ENCODE measurements at regions not wholly inside any gene's neighbourhood (a gene's known extent, or its start where the extent isn't known, plus 50 kb on each side); places are given as distances from the start of the nearest gene placed in this dataset.
"Not testable (repeated sequence)": the region's sequence is repeated elsewhere in the genome, so short reads cannot be mapped to it uniquely, and the experiment has no call there.

DNA sequence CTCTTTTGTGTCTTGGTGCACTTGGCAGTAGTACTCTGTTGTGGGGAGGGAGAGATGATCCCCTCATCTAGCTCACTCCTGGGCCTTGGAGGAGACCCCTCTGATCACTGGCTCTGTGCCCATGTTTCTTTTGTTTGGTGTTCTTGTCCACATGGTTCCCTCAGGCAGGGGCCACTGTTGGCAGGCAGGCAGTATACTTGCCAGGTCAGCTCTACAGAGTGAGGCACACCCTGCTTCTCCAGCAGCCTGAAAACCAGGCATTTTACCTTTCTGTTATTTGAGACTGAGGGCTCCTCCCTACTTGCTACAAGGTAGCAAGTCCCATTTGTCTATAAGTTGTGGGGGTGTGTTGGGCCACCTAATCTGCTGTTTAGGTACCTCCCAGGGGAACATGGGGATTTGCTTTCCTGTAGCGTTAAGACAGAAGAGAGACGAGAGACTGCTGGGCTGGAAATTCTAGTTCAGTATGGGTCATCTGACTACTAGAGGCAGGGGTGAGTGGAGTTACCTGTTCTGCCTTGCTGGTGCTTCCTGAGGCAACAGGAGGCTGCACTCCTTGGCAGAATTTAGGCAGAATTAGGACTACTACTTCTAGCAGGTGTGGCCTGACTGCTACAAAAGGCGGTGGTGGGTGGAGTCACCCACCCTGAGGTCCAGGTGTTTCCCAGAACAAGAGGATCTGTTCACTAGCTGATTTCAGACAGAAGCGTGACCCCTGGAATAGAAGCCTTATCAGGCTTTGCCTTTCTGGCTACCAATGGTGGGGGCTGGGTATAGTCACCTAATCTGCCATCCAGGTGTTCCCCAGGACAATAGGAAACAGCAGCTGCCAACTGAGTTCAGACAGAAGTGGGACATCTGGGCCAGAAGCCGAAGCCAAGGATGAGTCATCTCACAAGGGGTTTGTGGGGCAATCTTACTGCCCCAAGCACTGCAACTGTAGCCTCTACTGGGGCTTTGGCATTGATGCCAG, 843.0 kb upstream of the ATXN8OS start:
- TF ChIP-seq, protein P1, sequence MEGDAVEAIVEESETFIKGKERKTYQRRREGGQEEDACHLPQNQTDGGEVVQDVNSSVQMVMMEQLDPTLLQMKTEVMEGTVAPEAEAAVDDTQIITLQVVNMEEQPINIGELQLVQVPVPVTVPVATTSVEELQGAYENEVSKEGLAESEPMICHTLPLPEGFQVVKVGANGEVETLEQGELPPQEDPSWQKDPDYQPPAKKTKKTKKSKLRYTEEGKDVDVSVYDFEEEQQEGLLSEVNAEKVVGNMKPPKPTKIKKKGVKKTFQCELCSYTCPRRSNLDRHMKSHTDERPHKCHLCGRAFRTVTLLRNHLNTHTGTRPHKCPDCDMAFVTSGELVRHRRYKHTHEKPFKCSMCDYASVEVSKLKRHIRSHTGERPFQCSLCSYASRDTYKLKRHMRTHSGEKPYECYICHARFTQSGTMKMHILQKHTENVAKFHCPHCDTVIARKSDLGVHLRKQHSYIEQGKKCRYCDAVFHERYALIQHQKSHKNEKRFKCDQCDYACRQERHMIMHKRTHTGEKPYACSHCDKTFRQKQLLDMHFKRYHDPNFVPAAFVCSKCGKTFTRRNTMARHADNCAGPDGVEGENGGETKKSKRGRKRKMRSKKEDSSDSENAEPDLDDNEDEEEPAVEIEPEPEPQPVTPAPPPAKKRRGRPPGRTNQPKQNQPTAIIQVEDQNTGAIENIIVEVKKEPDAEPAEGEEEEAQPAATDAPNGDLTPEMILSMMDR (conservative IDR thresholded peaks at IDR 0.05; ENCODE audit: low read length) = no peak
- no peak for DNase-seq (ENCODE audit: low read depth)
- no peak overlapping the region for H3K4me3 ChIP-seq (ENCODE audit: low read length)

DNA sequence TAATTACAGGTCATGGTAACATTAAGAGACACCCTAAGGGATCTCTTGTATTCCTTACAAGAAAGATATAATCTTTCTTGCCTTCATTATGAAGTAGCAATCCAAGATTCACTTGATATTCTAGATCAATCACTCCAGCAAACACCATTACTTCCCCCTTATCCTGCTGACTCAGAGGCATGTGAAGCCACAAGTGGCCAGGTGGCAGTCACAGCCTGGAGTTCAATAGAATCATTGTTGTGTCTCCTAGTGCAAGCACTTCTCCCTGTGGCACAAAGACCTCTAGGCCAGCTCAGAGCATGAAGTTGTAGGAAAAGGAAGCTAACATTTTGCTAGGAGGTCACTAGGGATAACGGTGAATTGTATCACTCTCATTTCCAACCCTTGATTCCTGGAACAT, 864.3 kb upstream of the ATXN8OS start:
- TF ChIP-seq, protein P1 (conservative IDR thresholded peaks at IDR 0.05; ENCODE audit: low read length) = no peak
- no peak overlapping the region for H3K4me3 ChIP-seq (ENCODE audit: low read length)
- DNase-seq (ENCODE audit: low read depth) = no peak

GRCh38 chr13:69234171-69234570, 873.5 kb upstream of the ATXN8OS start:
- TF ChIP-seq, protein P1 (conservative IDR thresholded peaks at IDR 0.05; ENCODE audit: low read length) = no peak
- DNase-seq (ENCODE audit: low read depth) = no peak
- no peak overlapping the region for H3K4me3 ChIP-seq (ENCODE audit: low read length)

- no peak overlapping the region for H3K4me3 ChIP-seq (ENCODE audit: low read length)
- TF ChIP-seq, protein P1 (conservative IDR thresholded peaks at IDR 0.05; ENCODE audit: low read length) = no peak
- no peak for DNase-seq (ENCODE audit: low read depth)
Measured at GRCh38 chr13:69226427-69226826, 881.2 kb upstream of the ATXN8OS start.

- not testable (repeated sequence) for DNase-seq (ENCODE audit: low read depth); H3K4me3 ChIP-seq (ENCODE audit: low read length)
Measured at GRCh38 chr13:69221633-69222498, 885.8 kb upstream of the ATXN8OS start.

DNA sequence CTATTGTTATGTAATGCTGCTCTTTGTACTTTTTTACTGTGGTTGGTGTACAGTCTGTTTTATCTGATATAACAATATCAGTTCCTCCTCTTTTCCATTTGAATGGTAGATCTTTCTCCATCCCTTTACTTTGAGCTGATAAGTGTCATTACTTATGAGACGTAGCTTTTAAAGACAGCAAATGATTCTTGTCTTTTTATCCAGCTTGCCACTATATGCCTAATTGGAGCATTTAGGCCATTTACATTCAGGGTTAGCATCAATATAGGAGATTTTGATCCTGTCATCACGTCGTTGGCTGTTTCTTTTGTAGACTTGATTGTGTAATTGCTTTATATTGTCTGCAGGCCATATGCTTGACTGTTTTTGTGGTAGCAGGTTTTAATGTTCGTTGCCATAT, 894.2 kb upstream of the ATXN8OS start:
- DNase-seq (ENCODE audit: low read depth) = no peak
- H3K4me3 ChIP-seq (ENCODE audit: low read length) = no peak overlapping the region
- TF ChIP-seq, protein P1 (conservative IDR thresholded peaks at IDR 0.05; ENCODE audit: low read length) = no peak

DNA sequence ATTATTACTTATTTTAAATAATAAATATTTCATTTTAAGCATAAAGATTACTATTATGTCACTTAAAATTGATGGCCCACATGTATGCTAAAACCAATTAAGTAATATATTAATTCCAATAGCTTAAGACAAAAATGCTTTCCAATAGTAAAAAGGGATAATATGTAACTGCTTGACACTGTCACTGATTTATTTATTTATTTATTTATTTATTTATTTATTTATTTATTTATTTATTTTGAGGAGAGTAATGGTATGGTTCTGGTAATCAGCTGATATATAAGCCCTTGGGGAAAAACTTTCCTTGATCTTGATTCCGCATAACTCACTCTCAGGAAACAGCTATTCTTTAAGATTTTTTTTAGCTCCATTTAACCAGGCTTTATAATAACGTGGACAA, 903.0 kb upstream of the ATXN8OS start:
- no peak for DNase-seq (ENCODE audit: low read depth)
- H3K4me3 ChIP-seq (ENCODE audit: low read length) = no peak overlapping the region
- TF ChIP-seq, protein P1 (conservative IDR thresholded peaks at IDR 0.05; ENCODE audit: low read length) = no peak

Measured in AG10803 (cell line).